Mucosa of rectum (tissue), 2 donors: ENCODE measurements at regions not wholly inside any gene's neighbourhood (a gene's known extent, or its start where the extent isn't known, plus 50 kb on each side); places are given as distances from the start of the nearest gene placed in this dataset.

Experiments
- H3K27ac ChIP-seq, 2 donors: one replicate each; pipeline ENCODE4 v1.7.0; 2013; ENCODE audit warnings: inconsistent platforms in 2 of 2, low read depth in 2 of 2, low read length in 2 of 2
- H3K27me3 ChIP-seq, 2 donors: one replicate each; pipeline ENCODE4 v1.7.0; 2013; ENCODE audit warnings: low read length in 2 of 2; ENCODE audit not compliant: control insufficient read depth in 2 of 2, insufficient read depth in 2 of 2
- H3K36me3 ChIP-seq, 2 donors: one replicate each; pipeline ENCODE4 v1.7.0; 2013; ENCODE audit warnings: low read length in 2 of 2; ENCODE audit not compliant: control insufficient read depth in 2 of 2, insufficient read depth in 2 of 2
- H3K4me1 ChIP-seq, 2 donors: one replicate each; pipeline ENCODE4 v1.7.0; 2013; ENCODE audit warnings: low read length in 2 of 2, mild to moderate bottlenecking in 1 of 2; ENCODE audit not compliant: control insufficient read depth in 2 of 2, insufficient read depth in 2 of 2
- H3K4me3 ChIP-seq, 2 donors: one replicate each; pipeline ENCODE4 v1.7.0; 2013; ENCODE audit warnings: low read length in 2 of 2
- H3K9ac ChIP-seq, 2 donors: one replicate each; pipeline ENCODE4 v1.7.0; 2013; ENCODE audit warnings: low read length in 2 of 2, low read depth in 1 of 2, mild to moderate bottlenecking in 1 of 2
- H3K9me3 ChIP-seq, 2 donors: one replicate each; pipeline ENCODE4 v1.7.0; 2013; ENCODE audit warnings: low read length in 2 of 2; ENCODE audit not compliant: control insufficient read depth in 2 of 2
- donor health status: healthy.
- donor health status: Normal muscosa, but diverticular disease.

GRCh38 chr15:31267161-31268107, 59.2 kb upstream of the KLF13 start:
- no peaks in the 10 kb centered on the region for H3K27me3 ChIP-seq
- peak overlapping the region; percentile 50 to 97 for H3K27ac ChIP-seq
- H3K36me3 ChIP-seq: no peaks in the 10 kb centered on the region
- H3K4me3 ChIP-seq: peak overlapping the region in 1 of 2 donors; percentile 15
- peak overlapping the region in 1 of 2 donors; percentile 24 for H3K9ac ChIP-seq
- H3K4me1 ChIP-seq: peaks cover 80 to 91% of the 10 kb centered on the region in 2 donors
- no peaks in the 10 kb centered on the region for H3K9me3 ChIP-seq

- H3K9me3 ChIP-seq: no peaks in the 10 kb centered on the region
- H3K4me3 ChIP-seq: no peak overlapping the region
- H3K27me3 ChIP-seq: no peaks in the 10 kb centered on the region
- H3K4me1 ChIP-seq: peaks cover 83 to 90% of the 10 kb centered on the region in 2 donors
- H3K36me3 ChIP-seq: no peaks in the 10 kb centered on the region
- no peak overlapping the region for H3K9ac ChIP-seq
- peak overlapping the region; percentile 34 to 97 for H3K27ac ChIP-seq
Measured at GRCh38 chr15:31268108-31268501, 58.5 kb upstream of the KLF13 start.

- Histone ChIP-seq H3K9me3 (no peaks in the 10 kb centered on the region), H3K4me3 (peak overlapping the region; percentile 8 to 22), H3K36me3 (no peaks in the 10 kb centered on the region), H3K27ac (peak overlapping the region; percentile 65 to 77), H3K27me3 (no peaks in the 10 kb centered on the region), H3K4me1 (peaks cover 72 to 87% of the 10 kb centered on the region in 2 donors), H3K9ac (peak overlapping the region; percentile 24 to 40)
Measured at GRCh38 chr15:31268911-31269784, 57.5 kb upstream of the KLF13 start.

GRCh38 chr15:31269816-31270575, 56.6 kb upstream of the KLF13 start:
- no peaks in the 10 kb centered on the region for H3K36me3 ChIP-seq
- H3K9ac ChIP-seq: no peak overlapping the region
- peaks cover 69 to 84% of the 10 kb centered on the region in 2 donors for H3K4me1 ChIP-seq
- H3K27me3 ChIP-seq: no peaks in the 10 kb centered on the region
- H3K4me3 ChIP-seq: no peak overlapping the region
- no peaks in the 10 kb centered on the region for H3K9me3 ChIP-seq
- peak overlapping the region; percentile 65 to 77 for H3K27ac ChIP-seq

- Histone ChIP-seq H3K36me3 (no peaks in the 10 kb centered on the region), H3K27ac (no peak overlapping the region), H3K9me3 (no peaks in the 10 kb centered on the region), H3K4me1 (peaks cover 61 to 76% of the 10 kb centered on the region in 2 donors), H3K4me3 (no peak overlapping the region), H3K27me3 (no peaks in the 10 kb centered on the region), H3K9ac (peak overlapping the region in 1 of 2 donors; percentile 14)
Measured at GRCh38 chr15:31270767-31271166, 55.9 kb upstream of the KLF13 start.

GRCh38 chr15:31271224-31271635, 55.4 kb upstream of the KLF13 start:
- peaks cover 57 to 72% of the 10 kb centered on the region in 2 donors for H3K4me1 ChIP-seq

GRCh38 chr15:31271711-31272557, 54.7 kb upstream of the KLF13 start:
- Histone ChIP-seq H3K9me3 (no peaks in the 10 kb centered on the region), H3K4me3 (no peak overlapping the region), H3K36me3 (no peaks in the 10 kb centered on the region), H3K27ac (peak overlapping the region; percentile 90 to 91), H3K9ac (no peak overlapping the region), H3K27me3 (no peaks in the 10 kb centered on the region), H3K4me1 (peaks cover 52 to 67% of the 10 kb centered on the region in 2 donors)

More at GRCh38 chr15:31271224-31271635, 55.4 kb upstream of the KLF13 start:
- Histone ChIP-seq H3K27me3 (no peaks in the 10 kb centered on the region), H3K9me3 (no peaks in the 10 kb centered on the region), H3K27ac (peak overlapping the region in 1 of 2 donors; percentile 91), H3K36me3 (no peaks in the 10 kb centered on the region), H3K9ac (no peak overlapping the region), H3K4me3 (no peak overlapping the region)

- H3K36me3 ChIP-seq: no peaks in the 10 kb centered on the region
- H3K4me3 ChIP-seq: no peak overlapping the region
- H3K9me3 ChIP-seq: no peaks in the 10 kb centered on the region
- H3K27me3 ChIP-seq: no peaks in the 10 kb centered on the region
- peak overlapping the region; percentile 47 to 54 for H3K9ac ChIP-seq
- peaks cover 44 to 59% of the 10 kb centered on the region in 2 donors for H3K4me1 ChIP-seq
- H3K27ac ChIP-seq: peak overlapping the region; percentile 90 to 91
Measured at GRCh38 chr15:31272558-31273257, 53.9 kb upstream of the KLF13 start.
